Activated CD8-positive, alpha-beta memory T cell treated with anti-CD3 and anti-CD28 coated beads, Interleukin-2, amount 10 ng/mL, durations not matched to agents 7 days and 5 days (primary cell): ENCODE measurements at regions not wholly inside any gene's neighbourhood (a gene's known extent, or its start where the extent isn't known, plus 50 kb on each side); places are given as distances from the start of the nearest gene placed in this dataset.

Source experiments
- ATAC-seq: fragments of 150-1000 bp; cut with Tn5 transposase; one replicate; pipeline ENCODE4 v1.10.0; 2021; ENCODE audit warnings: moderate library complexity
- CTCF ChIA-PET: fragments of 350-600 bp; sonication (Branson Sonifier 250); formaldehyde crosslinking; loops from one replicate; lab custom pipeline; 2021; ENCODE audit warnings: antibody characterized with exemption; lab: Charles Lee
- DNase-seq: peaks from one replicate; pipeline ENCODE4 v3.0.0-alpha.2; 2020
- H3K27ac Mint-ChIP-seq: one replicate; pipeline ENCODE4 v1.8.0; 2021; ENCODE audit warnings: mild to moderate bottlenecking, mixed read lengths
- H3K27me3 Mint-ChIP-seq: one replicate; pipeline ENCODE4 v1.8.0; 2021; ENCODE audit warnings: mixed read lengths
- H3K36me3 Mint-ChIP-seq: one replicate; pipeline ENCODE4 v1.8.0; 2021; ENCODE audit warnings: mild to moderate bottlenecking, mixed read lengths
- H3K4me1 Mint-ChIP-seq: one replicate; pipeline ENCODE4 v1.8.0; 2021; ENCODE audit warnings: mixed read lengths
- H3K4me3 Mint-ChIP-seq: one replicate; pipeline ENCODE4 v1.8.0; 2021; ENCODE audit warnings: mild to moderate bottlenecking, moderate library complexity, mixed read lengths
- H3K9me3 Mint-ChIP-seq: one replicate; pipeline ENCODE4 v1.8.0; 2022; ENCODE audit warnings: low read depth, mixed read lengths

DNA sequence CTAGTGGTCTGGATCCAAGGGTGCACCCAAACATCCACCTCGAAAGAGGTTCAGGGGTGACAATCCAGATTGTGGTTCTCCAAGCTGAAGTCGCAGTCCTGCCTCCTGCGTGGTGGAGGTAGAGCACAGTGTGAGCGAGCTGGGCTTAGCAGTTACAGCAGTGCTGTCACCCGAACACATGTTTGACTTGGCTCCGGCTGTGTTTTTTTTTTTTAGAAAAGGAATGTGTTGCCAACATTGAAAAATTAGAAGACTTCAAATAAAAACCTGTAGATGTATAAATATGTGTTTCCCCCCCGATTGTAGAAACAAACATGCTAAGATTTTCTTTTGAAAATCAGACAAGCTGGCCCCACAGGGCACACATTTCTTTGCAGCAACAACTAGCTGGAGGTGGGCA is 530.8 kb downstream of the SHQ1 start:
- ATAC-seq (no peak), DNase-seq (no peak)
- H3K27ac Mint-ChIP-seq: no peak overlapping the region
- H3K4me1 Mint-ChIP-seq: no peaks in the 10 kb centered on the region
- no peaks in the 10 kb centered on the region for H3K27me3 Mint-ChIP-seq
- no peaks in the 10 kb centered on the region for H3K36me3 Mint-ChIP-seq
- H3K4me3 Mint-ChIP-seq: no peak overlapping the region
- H3K9me3 Mint-ChIP-seq: no peaks in the 10 kb centered on the region
- CTCF ChIA-PET: no interaction called here

DNA sequence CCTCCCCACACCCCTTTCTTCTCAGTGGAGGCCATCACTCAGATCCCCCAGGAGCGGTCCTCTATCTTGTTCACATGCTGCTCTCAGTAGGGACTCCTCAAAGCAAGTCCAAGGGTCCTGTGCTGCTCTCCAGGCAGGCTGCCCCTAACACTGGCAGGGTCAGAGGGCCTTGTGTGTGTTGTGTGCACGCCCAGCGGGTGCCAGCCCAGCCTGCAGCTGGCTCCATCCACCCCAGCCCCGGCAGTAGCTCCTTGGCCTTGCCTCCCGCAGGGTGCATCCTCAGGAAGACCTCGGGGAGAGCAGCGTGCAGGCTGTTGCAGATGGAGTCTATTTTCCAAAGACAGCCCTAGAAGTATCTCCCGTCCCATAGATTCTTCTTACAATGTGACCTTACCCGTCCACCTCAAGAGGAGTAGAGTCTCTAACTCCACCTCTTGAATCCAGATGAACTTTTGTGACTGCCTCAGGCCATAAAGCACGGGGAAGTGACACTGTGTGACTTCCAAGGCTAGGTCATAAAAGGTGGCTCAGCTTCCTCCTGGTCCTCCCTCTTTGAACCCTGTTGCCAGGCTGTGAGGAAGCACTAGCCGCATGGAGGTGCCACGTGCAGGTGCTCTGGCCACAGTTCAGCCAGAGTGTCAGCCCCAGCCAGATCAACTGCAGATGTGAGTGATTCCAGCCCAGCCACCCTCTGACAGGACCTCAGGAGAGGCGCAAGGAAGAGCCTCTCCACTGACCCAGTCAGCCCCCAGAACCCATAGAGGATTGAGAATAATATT is 531.6 kb downstream of the SHQ1 start:
- H3K27ac Mint-ChIP-seq: no peak overlapping the region
- H3K4me1 Mint-ChIP-seq: peaks cover 1% of the 10 kb centered on the region
- H3K4me3 Mint-ChIP-seq: no peak overlapping the region
- no peaks in the 10 kb centered on the region for H3K36me3 Mint-ChIP-seq
- no peaks in the 10 kb centered on the region for H3K27me3 Mint-ChIP-seq
- ATAC-seq: no peak
- no peak for DNase-seq
- CTCF ChIA-PET: no interaction called here
- no peaks in the 10 kb centered on the region for H3K9me3 Mint-ChIP-seq

DNA sequence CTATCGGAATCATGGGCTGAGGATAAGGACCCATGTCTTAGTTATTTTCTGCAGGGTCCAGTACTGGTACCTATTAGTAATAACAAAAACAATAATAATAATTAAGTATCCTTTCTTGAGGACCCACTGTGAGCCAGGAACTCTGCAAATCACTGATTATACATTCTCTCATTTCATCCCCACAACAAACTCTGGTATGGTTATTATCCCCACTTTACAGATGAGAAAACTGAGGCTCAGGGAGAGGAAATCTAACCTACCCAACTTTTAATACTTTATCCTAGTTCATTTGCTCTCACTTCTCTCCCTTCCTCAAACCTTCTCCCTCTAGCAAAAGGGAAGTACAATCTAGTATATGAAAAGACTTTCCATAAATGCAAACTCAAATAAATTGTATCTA is 528.4 kb upstream of the PROK2 start:
- Mint-ChIP-seq H3K36me3 (no peaks in the 10 kb centered on the region), H3K4me3 (no peak overlapping the region), H3K9me3 (no peaks in the 10 kb centered on the region), H3K4me1 (peaks cover 10% of the 10 kb centered on the region), H3K27me3 (no peaks in the 10 kb centered on the region), H3K27ac (no peak overlapping the region)
- no peak for ATAC-seq
- DNase-seq: no peak
- CTCF ChIA-PET: no interaction called here

DNA sequence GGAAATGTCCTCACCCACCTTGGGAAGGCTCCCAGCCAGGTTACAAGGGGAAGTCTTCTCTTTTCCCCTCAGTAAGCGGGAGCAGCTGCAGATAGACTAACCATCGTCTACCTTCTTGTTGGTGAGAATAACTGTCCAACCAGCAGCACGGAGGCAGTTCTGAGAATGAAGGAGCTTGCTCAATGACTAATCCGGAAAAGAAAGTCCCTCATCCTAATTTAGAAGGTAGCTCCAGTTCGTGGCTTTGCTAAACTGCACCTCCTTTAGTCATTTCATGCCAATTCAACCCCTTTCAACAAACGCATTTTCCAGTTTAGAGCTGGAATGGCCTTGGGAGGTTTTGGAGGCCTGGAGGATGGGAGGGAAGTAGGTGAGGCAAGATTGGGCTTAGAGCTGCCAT is 527.4 kb upstream of the PROK2 start:
- Mint-ChIP-seq H3K27ac (no peak overlapping the region), H3K4me3 (no peak overlapping the region), H3K27me3 (no peaks in the 10 kb centered on the region), H3K9me3 (no peaks in the 10 kb centered on the region), H3K4me1 (peaks cover 10% of the 10 kb centered on the region), H3K36me3 (no peaks in the 10 kb centered on the region)
- DNase-seq: no peak
- ATAC-seq: no peak
- CTCF ChIA-PET: no interaction called here

DNA sequence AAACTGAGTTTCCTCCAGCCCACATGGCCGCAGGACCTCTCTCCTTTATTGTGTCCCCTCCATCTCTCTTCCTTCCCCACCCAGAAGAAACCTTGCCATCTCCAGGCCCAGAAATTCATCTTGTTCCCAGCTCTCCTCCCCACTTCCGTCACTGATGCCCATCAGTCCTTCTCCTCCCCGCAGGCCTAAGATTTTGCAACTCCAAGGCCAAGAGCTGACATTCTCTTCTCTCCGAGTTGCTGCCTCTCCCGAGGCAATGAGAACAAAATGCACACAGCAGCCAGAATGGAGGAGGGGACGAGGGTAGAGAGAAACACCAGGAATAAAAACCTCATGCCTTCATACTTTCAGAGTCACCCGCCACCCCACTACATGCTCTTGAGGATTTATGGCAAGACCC is 526.5 kb upstream of the PROK2 start:
- no peaks in the 10 kb centered on the region for H3K27me3 Mint-ChIP-seq
- H3K4me1 Mint-ChIP-seq: peaks cover 10% of the 10 kb centered on the region
- H3K9me3 Mint-ChIP-seq: no peaks in the 10 kb centered on the region
- no peak for DNase-seq
- H3K27ac Mint-ChIP-seq: no peak overlapping the region
- H3K4me3 Mint-ChIP-seq: no peak overlapping the region
- no peaks in the 10 kb centered on the region for H3K36me3 Mint-ChIP-seq
- ATAC-seq: no peak
- CTCF ChIA-PET: no interaction called here

DNA sequence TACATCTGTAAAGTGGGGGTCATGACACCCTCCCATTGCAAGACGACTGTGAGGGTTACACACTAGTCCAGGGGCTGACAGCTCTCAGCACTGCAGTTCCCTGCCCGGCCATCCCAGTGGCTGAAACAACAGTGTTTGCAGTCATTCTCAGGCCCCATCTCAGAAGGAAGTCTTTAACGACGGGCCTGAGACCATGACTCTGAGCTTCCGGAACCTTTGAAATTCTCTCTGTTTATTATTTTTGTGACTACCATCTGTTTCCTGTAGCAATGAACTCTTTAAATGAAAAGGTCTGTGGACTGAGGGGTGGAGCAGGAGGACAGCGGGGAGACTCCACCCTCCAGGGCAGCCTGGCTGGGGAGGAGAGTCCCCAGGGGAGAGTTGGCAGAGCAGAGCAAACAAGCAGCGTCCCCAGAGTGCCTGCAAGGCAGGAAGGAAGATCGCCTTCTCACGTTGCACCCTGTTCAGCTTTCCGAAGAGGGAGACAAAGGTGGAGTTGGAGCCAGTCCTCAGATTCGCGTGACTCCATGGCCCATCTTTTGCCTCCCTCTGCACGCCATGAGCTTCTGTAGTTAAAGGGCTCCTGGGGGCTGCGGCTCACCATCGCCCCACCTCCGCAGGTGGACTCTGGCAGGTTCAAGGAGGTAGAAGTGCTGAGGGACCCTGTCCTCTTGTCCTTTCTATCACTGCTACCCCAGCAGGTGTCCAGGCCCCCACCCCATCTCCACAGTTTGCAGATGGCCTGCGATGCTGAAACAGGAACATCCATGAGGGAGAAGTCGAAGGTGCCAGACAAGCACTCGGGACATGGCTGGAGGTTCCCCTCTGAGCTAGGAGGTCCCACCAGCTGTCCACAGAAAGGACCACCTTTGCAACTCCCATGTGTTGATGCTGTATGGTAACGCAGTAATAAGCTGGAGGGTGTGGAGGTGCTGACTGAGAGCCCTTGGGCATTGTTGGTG is 525.8 kb upstream of the PROK2 start:
- CTCF ChIA-PET: no interaction called here
- peaks cover 10% of the 10 kb centered on the region for H3K4me1 Mint-ChIP-seq
- no peak overlapping the region for H3K4me3 Mint-ChIP-seq
- H3K27me3 Mint-ChIP-seq: no peaks in the 10 kb centered on the region
- H3K9me3 Mint-ChIP-seq: no peaks in the 10 kb centered on the region
- ATAC-seq: peak; percentile 27
- H3K36me3 Mint-ChIP-seq: no peaks in the 10 kb centered on the region
- H3K27ac Mint-ChIP-seq: peak overlapping the region; percentile 37
- DNase-seq: no peak

DNA sequence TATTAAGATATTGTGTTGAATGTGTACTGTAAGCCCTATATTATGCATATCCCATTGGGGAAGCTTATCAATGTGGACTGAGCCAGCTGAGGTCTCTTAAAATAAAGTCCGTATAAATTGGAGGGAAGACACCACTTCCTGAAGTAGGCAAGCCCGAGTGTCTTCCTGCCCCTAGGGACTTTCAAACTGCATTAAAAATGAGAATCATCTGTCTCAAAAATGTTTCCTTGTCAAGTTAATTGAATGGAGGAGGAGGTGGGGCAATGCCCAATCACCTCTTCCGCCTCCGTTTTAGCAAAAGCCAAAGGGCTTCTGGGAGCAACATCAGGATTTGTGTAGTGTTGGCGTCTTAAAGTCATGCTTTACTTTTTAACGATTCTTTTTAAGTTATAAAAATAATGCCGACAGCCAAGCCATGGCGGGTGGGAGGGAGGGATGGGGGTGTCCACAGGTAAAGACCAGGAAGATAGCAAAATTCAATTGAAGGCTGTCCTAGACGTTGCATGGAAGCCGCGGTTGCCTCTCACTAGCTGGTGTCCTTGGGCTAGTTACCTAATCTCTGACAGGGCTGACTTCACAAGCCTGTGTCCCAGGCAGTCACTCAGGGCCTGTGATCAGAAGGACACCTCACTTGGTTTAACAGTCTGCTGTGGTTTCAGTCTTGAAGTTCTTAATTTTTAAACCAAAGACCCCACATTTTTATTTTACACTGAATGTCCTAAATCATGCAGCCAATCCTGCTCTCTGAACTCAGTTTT is 524.9 kb upstream of the PROK2 start:
- Mint-ChIP-seq H3K4me1 (peaks cover 10% of the 10 kb centered on the region), H3K27me3 (peaks cover 4% of the 10 kb centered on the region), H3K4me3 (no peak overlapping the region), H3K36me3 (no peaks in the 10 kb centered on the region), H3K9me3 (no peaks in the 10 kb centered on the region), H3K27ac (peak overlapping the region; percentile 37)
- no peak for ATAC-seq
- CTCF ChIA-PET: no interaction called here
- no peak for DNase-seq

DNA sequence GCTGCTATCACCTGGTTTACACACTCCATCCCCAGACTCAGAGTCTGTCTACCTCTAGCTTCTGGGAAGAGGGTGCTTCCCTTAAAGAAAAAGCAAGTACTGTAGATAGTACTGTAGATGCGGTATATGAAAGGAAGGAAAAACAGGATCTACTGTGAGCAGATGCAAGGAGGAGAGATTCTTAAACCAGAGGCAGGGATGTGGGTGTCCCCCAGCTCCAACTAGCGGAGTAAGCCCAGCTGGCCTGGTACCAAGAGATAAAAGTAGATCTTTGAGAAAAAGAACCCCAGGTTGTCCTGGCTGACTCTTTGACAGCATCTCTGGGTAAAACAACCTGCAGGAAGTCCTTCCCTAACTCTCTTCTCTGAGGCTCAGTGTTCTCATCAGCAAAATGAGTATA is 523.7 kb upstream of the PROK2 start:
- Mint-ChIP-seq H3K27ac (no peak overlapping the region), H3K27me3 (peaks cover 7% of the 10 kb centered on the region), H3K4me1 (peaks cover 10% of the 10 kb centered on the region), H3K4me3 (no peak overlapping the region), H3K36me3 (no peaks in the 10 kb centered on the region), H3K9me3 (no peaks in the 10 kb centered on the region)
- DNase-seq (no peak), ATAC-seq (no peak)
- CTCF ChIA-PET: no interaction called here

DNA sequence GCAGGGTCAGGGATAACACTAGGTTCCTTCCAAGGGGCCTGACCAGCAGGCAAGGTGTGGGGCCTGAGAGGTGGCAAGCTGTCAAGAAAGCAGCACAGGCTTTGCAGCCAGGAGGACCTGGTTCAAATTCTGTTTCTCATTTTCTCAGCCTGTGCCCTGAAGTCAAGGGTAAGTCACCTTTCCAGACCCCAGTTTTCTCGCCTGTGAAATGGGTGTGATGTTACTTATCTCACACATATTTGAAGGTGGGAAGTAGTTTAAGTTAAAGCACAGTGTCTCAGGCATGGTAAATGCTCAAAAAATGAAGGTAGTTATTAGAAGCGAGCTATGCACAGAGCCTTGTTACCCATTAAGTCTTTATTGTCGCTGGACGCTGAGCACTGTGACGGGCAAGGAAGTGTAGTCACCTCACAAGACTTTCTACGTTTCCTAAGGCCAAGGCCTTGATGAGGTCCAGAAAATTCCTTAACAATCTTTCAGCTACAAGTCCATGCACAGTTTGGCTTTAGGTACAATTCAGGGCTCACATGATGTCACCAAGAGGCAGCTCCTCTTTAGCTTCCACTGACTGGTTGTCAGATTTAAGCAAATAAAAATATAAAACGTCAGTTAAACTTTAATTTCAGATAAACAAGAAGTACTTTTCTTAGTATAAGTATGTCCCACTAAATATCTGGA is 522.6 kb upstream of the PROK2 start:
- no peak overlapping the region for H3K4me3 Mint-ChIP-seq
- H3K4me1 Mint-ChIP-seq: peaks cover 10% of the 10 kb centered on the region
- H3K36me3 Mint-ChIP-seq: no peaks in the 10 kb centered on the region
- DNase-seq: no peak
- CTCF ChIA-PET: no interaction called here
- H3K9me3 Mint-ChIP-seq: no peaks in the 10 kb centered on the region
- peaks cover 7% of the 10 kb centered on the region for H3K27me3 Mint-ChIP-seq
- no peak overlapping the region for H3K27ac Mint-ChIP-seq
- ATAC-seq: no peak

DNA sequence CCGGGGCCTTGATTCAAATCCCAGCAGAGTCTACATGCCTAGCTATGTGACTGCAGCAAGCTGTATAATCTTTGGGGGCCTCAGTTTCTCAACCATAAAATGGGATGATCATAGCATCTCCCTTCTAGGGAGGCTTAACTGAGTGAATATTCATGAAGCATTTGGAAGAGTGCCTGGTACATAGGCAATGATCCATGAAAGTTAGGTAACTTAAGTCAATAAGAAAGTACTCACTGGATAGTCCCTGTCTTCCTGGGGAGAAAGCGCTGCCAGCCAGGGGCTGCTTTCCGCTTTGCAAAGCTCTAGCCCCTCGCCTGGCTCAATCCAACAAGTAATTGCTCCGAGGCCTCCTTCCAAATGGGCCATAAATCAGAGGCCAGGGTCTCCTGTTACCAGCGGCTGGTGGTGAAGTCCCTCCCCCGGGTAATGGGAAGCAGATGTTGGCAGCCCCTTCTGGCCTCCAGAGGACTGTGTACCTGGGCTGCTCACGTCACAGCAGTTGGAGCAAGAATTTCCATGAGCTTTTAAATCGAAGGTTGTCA is 521.9 kb upstream of the PROK2 start:
- H3K27ac Mint-ChIP-seq: no peak overlapping the region
- H3K36me3 Mint-ChIP-seq: no peaks in the 10 kb centered on the region
- H3K27me3 Mint-ChIP-seq: peaks cover 9% of the 10 kb centered on the region
- no peak for DNase-seq
- CTCF ChIA-PET: no interaction called here
- no peak for ATAC-seq
- H3K9me3 Mint-ChIP-seq: no peaks in the 10 kb centered on the region
- peaks cover 10% of the 10 kb centered on the region for H3K4me1 Mint-ChIP-seq
- no peak overlapping the region for H3K4me3 Mint-ChIP-seq

DNA sequence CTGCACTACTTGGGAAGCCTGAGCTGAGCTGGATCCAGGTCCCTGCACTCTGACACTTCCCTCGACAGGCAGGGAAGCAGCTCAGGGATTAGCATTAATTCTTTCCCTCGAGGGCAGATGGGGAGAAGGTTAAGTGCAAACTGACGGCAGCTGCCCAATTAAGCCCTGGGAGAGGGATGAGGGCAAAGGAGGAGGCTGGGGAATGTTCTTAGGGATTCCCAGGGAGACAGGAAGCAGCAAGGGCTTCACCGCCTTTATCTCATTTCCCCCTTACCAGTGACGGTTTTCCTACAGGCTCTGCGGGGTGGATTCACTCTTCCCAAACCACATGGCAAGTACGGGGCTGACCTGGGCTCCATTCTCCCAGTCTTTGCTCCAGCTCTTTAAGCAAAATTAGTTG is 519.0 kb upstream of the PROK2 start:
- Mint-ChIP-seq H3K9me3 (no peaks in the 10 kb centered on the region), H3K27ac (no peak overlapping the region), H3K4me3 (no peak overlapping the region), H3K36me3 (no peaks in the 10 kb centered on the region), H3K27me3 (peaks cover 13% of the 10 kb centered on the region), H3K4me1 (no peaks in the 10 kb centered on the region)
- CTCF ChIA-PET: no interaction called here
- no peak for ATAC-seq
- no peak for DNase-seq

DNA sequence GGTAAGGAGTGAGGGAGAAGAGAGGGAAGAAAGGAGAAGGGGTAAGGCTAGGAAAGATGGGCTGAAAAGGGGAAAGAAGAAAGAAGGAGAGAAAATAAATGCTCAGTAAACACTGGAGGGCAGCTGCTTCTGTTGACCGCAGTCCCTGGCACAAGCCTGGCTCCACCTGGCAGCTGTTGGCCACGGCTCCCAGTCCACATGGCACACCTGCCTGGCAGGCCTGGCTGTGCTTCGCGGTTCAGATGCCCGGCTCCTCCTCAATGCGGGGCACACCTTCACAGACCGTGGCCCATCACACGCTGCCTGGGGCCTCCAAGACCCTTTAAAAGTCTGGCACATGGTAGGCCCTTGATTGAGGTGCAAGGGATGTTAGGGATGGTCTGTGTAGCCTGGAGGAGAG is 516.8 kb upstream of the PROK2 start:
- Mint-ChIP-seq H3K9me3 (no peaks in the 10 kb centered on the region), H3K27me3 (peaks cover 13% of the 10 kb centered on the region), H3K4me1 (no peaks in the 10 kb centered on the region), H3K4me3 (no peak overlapping the region), H3K36me3 (no peaks in the 10 kb centered on the region), H3K27ac (no peak overlapping the region)
- CTCF ChIA-PET: no interaction called here
- ATAC-seq (no peak), DNase-seq (no peak)

DNA sequence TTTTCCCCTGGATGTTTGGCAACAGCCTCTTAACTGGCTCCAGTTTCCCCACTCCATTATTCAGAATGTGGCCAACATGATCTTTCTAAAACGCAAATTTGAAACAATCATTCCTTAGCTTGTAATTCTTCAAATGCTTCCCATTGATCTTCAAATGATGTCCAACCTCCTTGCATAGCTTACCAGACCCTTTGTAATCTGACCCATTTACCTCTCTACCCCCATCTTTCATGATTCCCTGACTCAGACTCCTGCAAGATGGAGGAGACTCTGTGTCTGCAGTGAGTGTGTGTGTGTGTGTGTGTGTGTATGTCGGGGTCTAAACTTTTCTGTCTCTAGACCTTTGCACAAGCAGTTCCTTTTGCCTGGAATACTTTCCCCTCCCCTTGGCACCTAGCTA is 515.7 kb upstream of the PROK2 start:
- H3K4me3 Mint-ChIP-seq: no peak overlapping the region
- H3K36me3 Mint-ChIP-seq: no peaks in the 10 kb centered on the region
- no peaks in the 10 kb centered on the region for H3K9me3 Mint-ChIP-seq
- peaks cover 13% of the 10 kb centered on the region for H3K27me3 Mint-ChIP-seq
- ATAC-seq (no peak), DNase-seq (no peak)
- no peaks in the 10 kb centered on the region for H3K4me1 Mint-ChIP-seq
- H3K27ac Mint-ChIP-seq: no peak overlapping the region
- CTCF ChIA-PET: no interaction called here
